GM12878 (cell line): ENCODE measurements at regions not wholly inside any gene's neighbourhood (a gene's known extent, or its start where the extent isn't known, plus 50 kb on each side); places are given as distances from the start of the nearest gene placed in this dataset.

Experiments
- ATAC-seq: fragments of 200-7000 bp; cut with Tn5 transposase; 3 replicates; pipeline ENCODE4 v1.9.1; 2020; ENCODE audit warnings: mild to moderate bottlenecking, moderate library complexity
- BruUV-seq: library from RNA; stranded (reverse); fragments of 400-500 nt; replicated peaks from 2 replicates; lab custom pipeline; 2021; lab: Mats Ljungman, UMichigan
- CTCF ChIA-PET: fragments of 300-600 bp; sonication (Branson Sonifier 250); formaldehyde crosslinking; extraction: SDS; loops from one replicate; lab custom pipeline; 2021; ENCODE audit warnings: inconsistent platforms; lab: Yijun Ruan, JAX
- POLR2A ChIA-PET: fragments of 350-600 bp; formaldehyde crosslinking; extraction: SDS; loops from one replicate; lab custom pipeline; 2021; ENCODE audit warnings: inconsistent platforms; lab: Charles Lee
- RAD21 ChIA-PET: fragments of 300-600 bp; sonication (Branson Sonifier 250); formaldehyde crosslinking; loops from one replicate; lab custom pipeline; 2023; ENCODE audit warnings: antibody characterized with exemption; ENCODE audit not compliant: unreplicated experiment; lab: Charles Lee
- SMC1A ChIA-PET: fragments of 300-600 bp; sonication (Branson Sonifier 250); formaldehyde crosslinking; loops from one replicate; lab custom pipeline; 2023; ENCODE audit not compliant: unreplicated experiment, uncharacterized antibody; lab: Charles Lee
- DNase-seq: peaks from one replicate; pipeline ENCODE4 v3.0.0-alpha.2; 2011; ENCODE audit warnings: low read depth, low spot score
- FAIRE-seq: peaks from 3 replicates; lab custom pipeline; 2011; peaks lifted over from hg19 to GRCh38; lab: Jason Lieb, UNC
- H2AFZ ChIP-seq: 2 replicates; pipeline ENCODE4 v1.6.0; 2011; ENCODE audit warnings: low read depth, low read length, control low read depth; ENCODE audit not compliant: control insufficient read depth
- H3K27ac ChIP-seq: 2 replicates; pipeline ENCODE4 v1.5.1; 2011; ENCODE audit warnings: control low read depth; ENCODE audit not compliant: control insufficient read depth, insufficient read depth
- H3K27me3 ChIP-seq, 2 experiments: replicated peaks in 1 of 2; 2 replicates each; pipeline versions ENCODE4 v1.6.0 to v1.6.1; 2011; ENCODE audit warnings: low read length in 1 of 2; ENCODE audit not compliant: control insufficient read depth in 2 of 2, insufficient read depth in 2 of 2
- H3K36me3 ChIP-seq, 2 experiments: 2 replicates each; pipeline ENCODE4 v1.5.1; 2011; ENCODE audit warnings: low read length in 1 of 2; ENCODE audit not compliant: control insufficient read depth in 2 of 2, insufficient read depth in 2 of 2
- H3K4me1 ChIP-seq: 2 replicates; pipeline ENCODE4 v1.6.1; 2011; ENCODE audit warnings: mild to moderate bottlenecking, low read length, moderate library complexity, mixed read lengths; ENCODE audit not compliant: control insufficient read depth, insufficient read depth
- H3K4me2 ChIP-seq: 2 replicates; pipeline ENCODE4 v1.6.0; 2011; ENCODE audit warnings: control low read depth; ENCODE audit not compliant: control insufficient read depth, insufficient read depth
- H3K4me3 ChIP-seq: fragments of 200-600 bp; sonication (generic); 2 replicates; pipeline ENCODE4 v1.5.1; 2016
- H3K79me2 ChIP-seq: 2 replicates; pipeline ENCODE4 v1.6.0; 2011; ENCODE audit warnings: low read length; ENCODE audit not compliant: control insufficient read depth, insufficient read depth
- H3K9ac ChIP-seq: 2 replicates; pipeline ENCODE4 v1.8.0; 2011; ENCODE audit warnings: low read length, control low read depth, mixed read lengths; ENCODE audit not compliant: control insufficient read depth, insufficient read depth
- H3K9me3 ChIP-seq: replicated peaks from 3 replicates; pipeline ENCODE4 v1.5.1; 2011; ENCODE audit warnings: mild to moderate bottlenecking, low read length; ENCODE audit not compliant: control insufficient read depth, insufficient read depth
- H4K20me1 ChIP-seq: 2 replicates; pipeline ENCODE4 v1.6.0; 2011; ENCODE audit not compliant: control insufficient read depth, insufficient read depth
- CHD2 ChIP-seq: IDR thresholded peaks from 2 replicates; pipeline ENCODE4 v1.6.1; 2011; ENCODE audit warnings: low read depth, low read length, improper control_type of control experiment, borderline replicate concordance
- EED ChIP-seq: sonication (generic); IDR thresholded peaks from 2 replicates; pipeline ENCODE4 v1.6.1; 2016; ENCODE audit warnings: antibody characterized with exemption, low read depth
- EGR1 ChIP-seq, 2 experiments: IDR thresholded peaks; 1 replicate in 1 of 2; 2 replicates in 1 of 2; pipeline ENCODE4 v1.6.1; 2011 to 2012; ENCODE audit warnings: low read depth in 2 of 2, low read length in 2 of 2, borderline replicate concordance in 1 of 2, mild to moderate bottlenecking in 1 of 2, moderate library complexity in 1 of 2
- EP300 ChIP-seq, 2 experiments: fragments of 150-350 bp in 1 of 2; IDR thresholded peaks; 2 replicates each; pipeline ENCODE4 v1.6.1; 2011 to 2012; ENCODE audit warnings: low read depth in 2 of 2, low read length in 2 of 2, borderline replicate concordance in 1 of 2, improper control_type of control experiment in 1 of 2, inconsistent platforms in 1 of 2; ENCODE audit not compliant: control insufficient read depth in 1 of 2
- HSF1 ChIP-seq: fragments of 150-350 bp; IDR thresholded peaks from 2 replicates; pipeline ENCODE4 v1.6.1; 2014; ENCODE audit warnings: mild to moderate bottlenecking, low read depth, low read length
- KLF5 ChIP-seq: fragments of 450-650 bp; IDR thresholded peaks from 2 replicates; pipeline ENCODE4 v1.6.1; 2014; ENCODE audit warnings: mild to moderate bottlenecking; ENCODE audit not compliant: partially characterized antibody
- MLLT1 ChIP-seq: fragments of 450-650 bp; IDR thresholded peaks from 2 replicates; pipeline ENCODE4 v1.6.1; 2016; ENCODE audit warnings: mild to moderate bottlenecking
- RELA ChIP-seq: fragments of 450-650 bp; IDR thresholded peaks from 2 replicates; pipeline ENCODE4 v1.8.0; 2014; ENCODE audit warnings: borderline replicate concordance; ENCODE audit not compliant: partially characterized antibody
- TCF3 ChIP-seq: IDR thresholded peaks from 2 replicates; pipeline ENCODE4 v1.6.1; 2012; ENCODE audit warnings: low read depth, mild to moderate bottlenecking, low read length, borderline replicate concordance; ENCODE audit not compliant: insufficient read depth
- ZNF24 ChIP-seq: fragments of 450-650 bp; IDR thresholded peaks from 2 replicates; pipeline ENCODE4 v1.6.1; 2017; ENCODE audit warnings: antibody characterized with exemption, mild to moderate bottlenecking
- in situ Hi-C: fragments of 300-500 bp; cut with MboI; formaldehyde crosslinking; loops from 9 replicates; pipeline ENCODE4 v1.14.3; 2018; ENCODE audit warnings: mixed read lengths
- intact Hi-C: fragments of 100-400 bp; cut with micrococcal nuclease; formaldehyde crosslinking; loops from one replicate; pipeline ENCODE4 v1.14.2; 2022; ENCODE audit not compliant: unreplicated experiment
- TF ChIP-seq, protein P1 (sequence below): IDR thresholded peaks from 2 replicates; pipeline ENCODE4 v1.6.1; 2012; ENCODE audit warnings: low read depth, low read length, improper control_type of control experiment

- no peak for FAIRE-seq
- no peak; the same call in 2 of the 3 replicates for ATAC-seq
- Histone ChIP-seq H3K4me2 (no peak overlapping the region), H3K36me3 (no peaks in the 10 kb centered on the region), H3K79me2 (no peaks in the 10 kb centered on the region), H4K20me1 (no peaks in the 10 kb centered on the region), H3K27me3 (no peaks in the 10 kb centered on the region), H2AFZ (no peak overlapping the region), H3K4me3 (no peak overlapping the region), H3K9me3 (no peaks in the 10 kb centered on the region), H3K9ac (no peak overlapping the region), H3K27ac (no peak overlapping the region), H3K4me1 (no peaks in the 10 kb centered on the region)
- RAD21 ChIA-PET: no interaction called here
- SMC1A ChIA-PET: no interaction called here
- CTCF ChIA-PET: no interaction called here
- DNase-seq: no peak
- POLR2A ChIA-PET: no interaction called here
- TF ChIP-seq MLLT1: no peak
- no peak for TF ChIP-seq EP300 (IDR thresholded peaks at IDR 0.05; ENCODE audit: borderline replicate concordance in 1 of 2, control insufficient read depth in 1 of 2, low read depth in 2 of 2, low read length in 2 of 2)
- TF ChIP-seq EED: no peak
- TF ChIP-seq HSF1: no peak
- TF ChIP-seq EGR1 (IDR thresholded peaks at IDR 0.05; ENCODE audit: borderline replicate concordance in 1 of 2, low read depth in 2 of 2, low read length in 2 of 2): no peak
- no peak for TF ChIP-seq TCF3
- TF ChIP-seq, protein P1, sequence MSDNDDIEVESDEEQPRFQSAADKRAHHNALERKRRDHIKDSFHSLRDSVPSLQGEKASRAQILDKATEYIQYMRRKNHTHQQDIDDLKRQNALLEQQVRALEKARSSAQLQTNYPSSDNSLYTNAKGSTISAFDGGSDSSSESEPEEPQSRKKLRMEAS: no peak
- TF ChIP-seq KLF5: no peak
- TF ChIP-seq CHD2: no peak
- no peak for TF ChIP-seq RELA
- no peak for TF ChIP-seq ZNF24
- BruUV-seq: no TSS peak
- intact Hi-C loops: no loop called here
- in situ Hi-C loops: no loop called here
Measured at GRCh38 chr6:8860671-8861070, 425.3 kb upstream of the SLC35B3 start.
